ENCODE measurements at regions not wholly inside any gene's neighbourhood (a gene's known extent, or its start where the extent isn't known, plus 50 kb on each side); places are given as distances from the start of the nearest gene placed in this dataset.

DNA sequence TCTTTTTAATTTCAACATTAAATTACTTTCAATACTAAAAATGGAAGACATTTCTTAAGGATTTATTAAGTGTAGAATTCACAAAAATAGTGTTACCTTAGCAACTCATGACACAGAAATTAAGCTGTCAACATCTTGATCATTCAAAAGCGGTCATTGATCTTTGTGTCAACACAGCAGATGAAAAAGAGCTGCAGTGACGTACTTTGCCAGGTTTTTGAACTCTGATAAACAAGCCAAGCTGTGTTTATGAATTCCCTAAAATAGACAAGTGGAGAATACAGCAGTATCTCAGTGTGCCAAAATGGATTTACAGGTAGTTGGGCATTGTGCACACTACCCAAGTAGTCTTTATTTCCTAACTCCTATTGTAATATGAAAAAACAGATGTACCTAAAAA lies 1141.8 kb upstream of the PCDH7 start:
- TF ChIP-seq, protein P1, sequence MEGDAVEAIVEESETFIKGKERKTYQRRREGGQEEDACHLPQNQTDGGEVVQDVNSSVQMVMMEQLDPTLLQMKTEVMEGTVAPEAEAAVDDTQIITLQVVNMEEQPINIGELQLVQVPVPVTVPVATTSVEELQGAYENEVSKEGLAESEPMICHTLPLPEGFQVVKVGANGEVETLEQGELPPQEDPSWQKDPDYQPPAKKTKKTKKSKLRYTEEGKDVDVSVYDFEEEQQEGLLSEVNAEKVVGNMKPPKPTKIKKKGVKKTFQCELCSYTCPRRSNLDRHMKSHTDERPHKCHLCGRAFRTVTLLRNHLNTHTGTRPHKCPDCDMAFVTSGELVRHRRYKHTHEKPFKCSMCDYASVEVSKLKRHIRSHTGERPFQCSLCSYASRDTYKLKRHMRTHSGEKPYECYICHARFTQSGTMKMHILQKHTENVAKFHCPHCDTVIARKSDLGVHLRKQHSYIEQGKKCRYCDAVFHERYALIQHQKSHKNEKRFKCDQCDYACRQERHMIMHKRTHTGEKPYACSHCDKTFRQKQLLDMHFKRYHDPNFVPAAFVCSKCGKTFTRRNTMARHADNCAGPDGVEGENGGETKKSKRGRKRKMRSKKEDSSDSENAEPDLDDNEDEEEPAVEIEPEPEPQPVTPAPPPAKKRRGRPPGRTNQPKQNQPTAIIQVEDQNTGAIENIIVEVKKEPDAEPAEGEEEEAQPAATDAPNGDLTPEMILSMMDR (conservative IDR thresholded peaks at IDR 0.05; ENCODE audit: low read length): no peak
- DNase-seq (ENCODE audit: low read depth): no peak
- H3K4me3 ChIP-seq (ENCODE audit: low read length): no peak overlapping the region

DNA sequence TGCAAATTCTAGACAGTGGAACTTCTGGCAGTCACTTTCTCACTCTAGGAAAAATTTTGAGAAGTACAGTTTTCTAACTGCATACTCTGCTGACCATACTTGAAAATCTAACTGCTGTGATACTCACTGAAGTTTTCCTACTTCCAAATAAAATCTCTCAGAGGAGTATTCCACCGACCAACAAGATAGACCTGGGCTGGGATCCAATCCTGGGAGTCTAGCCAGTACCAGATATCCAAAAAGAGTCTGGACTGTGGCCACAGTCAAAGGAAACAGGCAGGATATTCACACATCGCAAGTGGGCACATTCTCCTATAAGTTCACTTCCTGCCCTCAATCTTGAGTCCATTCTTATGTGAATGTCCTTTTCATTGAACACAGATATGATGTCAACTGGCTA lies 1138.7 kb upstream of the PCDH7 start:
- H3K4me3 ChIP-seq (ENCODE audit: low read length): no peak overlapping the region
- no peak for DNase-seq (ENCODE audit: low read depth)
- TF ChIP-seq, protein P1 (conservative IDR thresholded peaks at IDR 0.05; ENCODE audit: low read length): no peak

DNA sequence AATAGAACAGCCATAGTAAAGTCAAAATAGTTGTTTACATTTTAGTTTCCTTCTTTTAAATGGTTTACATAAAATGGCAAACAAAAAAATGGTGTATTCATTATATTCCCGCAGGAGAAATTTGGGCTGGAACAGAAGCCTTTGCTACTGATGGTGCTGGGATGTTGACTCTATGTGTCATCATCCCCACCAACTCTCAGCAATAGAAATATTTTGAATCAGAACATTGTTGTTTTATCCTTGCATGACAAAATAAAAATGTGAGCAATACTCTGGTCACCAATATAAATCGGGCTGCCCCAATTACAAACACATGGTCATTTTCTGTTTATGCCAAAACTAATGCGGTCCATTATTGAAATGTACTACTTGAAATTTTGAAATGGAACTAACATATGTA lies 1131.6 kb upstream of the PCDH7 start:
- no peak overlapping the region for H3K4me3 ChIP-seq (ENCODE audit: low read length)
- DNase-seq (ENCODE audit: low read depth): no peak
- TF ChIP-seq, protein P1 (conservative IDR thresholded peaks at IDR 0.05; ENCODE audit: low read length): no peak

DNA sequence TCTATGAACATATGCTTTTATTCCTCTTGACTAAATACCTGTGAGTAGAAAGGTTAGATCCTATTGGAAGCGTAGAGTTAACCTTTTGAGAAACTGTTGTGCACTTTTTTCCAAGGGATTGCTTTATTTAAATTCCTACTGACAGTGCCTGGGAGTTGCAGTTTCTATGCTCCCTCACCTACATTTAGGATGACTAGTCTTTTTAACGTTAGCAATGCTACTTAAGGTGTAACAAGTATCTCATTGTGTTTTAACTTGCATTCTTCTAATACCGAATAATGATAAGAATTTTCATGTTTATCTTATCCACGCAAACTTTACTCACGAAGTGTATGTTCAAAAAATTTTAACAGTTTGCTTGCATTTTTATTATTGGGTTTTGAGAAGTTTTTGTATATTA lies 1123.9 kb upstream of the PCDH7 start:
- TF ChIP-seq, protein P1 (conservative IDR thresholded peaks at IDR 0.05; ENCODE audit: low read length): no peak
- H3K4me3 ChIP-seq (ENCODE audit: low read length): no peak overlapping the region
- no peak for DNase-seq (ENCODE audit: low read depth)

DNA sequence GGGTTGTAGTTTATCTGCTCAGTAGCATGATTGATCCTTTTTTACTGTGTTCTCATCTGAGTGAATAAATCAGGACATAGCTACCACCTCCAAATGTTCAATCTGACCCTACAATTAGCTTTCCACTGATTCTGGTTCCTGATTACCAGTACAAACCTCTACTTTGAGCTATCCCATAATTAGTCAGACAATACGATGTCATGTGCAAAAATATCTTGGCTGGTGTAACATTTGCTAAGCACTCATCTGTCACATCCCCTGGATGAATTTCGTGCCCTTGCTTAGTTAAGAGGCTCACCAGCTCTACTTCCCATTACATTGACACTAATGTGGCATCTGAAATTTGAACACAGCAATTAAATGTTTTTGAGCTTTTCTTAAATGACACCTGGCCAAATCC lies 1101.0 kb upstream of the PCDH7 start:
- H3K4me3 ChIP-seq (ENCODE audit: low read length): no peak overlapping the region
- TF ChIP-seq, protein P1 (conservative IDR thresholded peaks at IDR 0.05; ENCODE audit: low read length): no peak
- DNase-seq (ENCODE audit: low read depth): no peak

DNA sequence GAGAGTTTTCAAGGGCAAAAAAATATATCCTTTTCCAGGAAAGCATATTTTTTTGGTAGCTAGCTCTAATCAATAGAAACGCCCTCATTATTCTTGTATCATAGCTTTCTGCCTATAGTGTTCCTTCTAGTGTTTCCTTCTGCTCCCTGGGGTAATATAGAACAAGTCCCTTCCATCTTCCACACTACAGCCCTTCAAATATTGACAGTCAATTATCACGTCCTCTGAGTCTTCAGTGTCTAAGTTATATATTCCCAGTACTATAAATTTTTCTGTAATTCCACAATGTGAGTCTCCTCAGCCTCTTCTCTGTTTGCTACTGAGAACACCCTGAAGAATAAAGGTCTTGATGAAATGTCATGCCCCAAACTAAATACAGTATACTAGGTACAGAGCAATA lies 1088.0 kb upstream of the PCDH7 start:
- TF ChIP-seq, protein P1 (conservative IDR thresholded peaks at IDR 0.05; ENCODE audit: low read length): no peak
- H3K4me3 ChIP-seq (ENCODE audit: low read length): no peak overlapping the region
- DNase-seq (ENCODE audit: low read depth): no peak

DNA sequence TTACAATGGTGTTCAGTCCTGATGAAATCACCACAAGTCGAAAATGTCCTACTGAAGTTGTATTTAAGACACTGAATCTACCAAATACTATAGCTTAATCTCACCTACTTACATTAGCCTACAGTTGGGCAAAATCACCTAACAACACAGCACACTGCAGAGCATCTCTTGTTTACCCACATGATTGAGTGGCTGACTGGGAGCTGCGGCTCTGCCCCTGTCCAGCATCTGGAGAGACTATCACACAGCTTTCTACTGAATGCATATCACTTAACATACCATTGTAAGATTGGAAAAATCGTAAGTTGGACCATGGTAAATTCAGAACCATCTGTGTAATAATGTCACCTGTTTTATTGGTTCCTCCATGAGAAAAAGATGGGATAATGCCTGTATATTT lies 1083.2 kb upstream of the PCDH7 start:
- TF ChIP-seq, protein P1 (conservative IDR thresholded peaks at IDR 0.05; ENCODE audit: low read length): no peak
- no peak overlapping the region for H3K4me3 ChIP-seq (ENCODE audit: low read length)
- no peak for DNase-seq (ENCODE audit: low read depth)

Measured in AG10803 (cell line).